ENCODE measurements at regions not wholly inside any gene's neighbourhood (a gene's known extent, or its start where the extent isn't known, plus 50 kb on each side); places are given as distances from the start of the nearest gene placed in this dataset.

GRCh38 chr9:78462611-78463010 is 165.7 kb downstream of the PSAT1 start:
- TF ChIP-seq CTCF (conservative IDR thresholded peaks at IDR 0.05 in 1 of 2, IDR thresholded peaks at IDR 0.05 in 1 of 2; ENCODE audit: extremely low read depth in 1 of 2, insufficient read depth in 1 of 2, low read depth in 1 of 2, low read length in 2 of 2): no peak
- TF ChIP-seq EZH2 (IDR thresholded peaks at IDR 0.05; ENCODE audit: borderline replicate concordance, low read length): no peak
